SK-N-MC (cell line): ENCODE measurements at regions not wholly inside any gene's neighbourhood (a gene's known extent, or its start where the extent isn't known, plus 50 kb on each side); places are given as distances from the start of the nearest gene placed in this dataset.

Experiments
- FOXP2 ChIP-seq: optimal IDR thresholded peaks from 2 replicates; pipeline ENCODE3; 2011; ENCODE audit warnings: mild to moderate bottlenecking, moderate library complexity; ENCODE audit not compliant: insufficient read depth; ENCODE audit errors: extremely low read length, control extremely low read depth
- POLR2AphosphoS5 ChIP-seq: IDR thresholded peaks from 2 replicates; pipeline ENCODE4 v1.6.1; 2012; ENCODE audit warnings: mild to moderate bottlenecking, low read depth, low read length, borderline replicate concordance

DNA sequence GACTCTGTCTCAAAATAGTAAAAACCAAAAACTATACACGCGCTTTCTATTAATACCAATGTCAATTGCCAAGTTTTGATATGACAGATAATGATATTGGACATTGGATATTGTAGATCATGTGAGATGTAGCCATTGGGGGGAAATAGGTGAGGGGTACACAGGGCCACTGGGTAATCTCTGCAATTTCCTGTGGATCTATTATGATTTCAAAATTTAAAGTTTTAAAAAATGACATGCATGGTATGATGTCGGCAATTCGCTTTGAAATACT, 266.0 kb downstream of the PARN start:
- no peak for TF ChIP-seq POLR2AphosphoS5
- no peak for TF ChIP-seq FOXP2
